HUES48 (cell line): ENCODE measurements at regions not wholly inside any gene's neighbourhood (a gene's known extent, or its start where the extent isn't known, plus 50 kb on each side); places are given as distances from the start of the nearest gene placed in this dataset.
"Not testable (repeated sequence)": the region's sequence is repeated elsewhere in the genome, so short reads cannot be mapped to it uniquely, and the experiment has no call there.

Experiments used
- H3K27ac ChIP-seq: one replicate; pipeline ENCODE4 v1.7.0; 2013; ENCODE audit warnings: low read depth, low read length, inconsistent platforms
- H3K27me3 ChIP-seq: 2 replicates; pipeline ENCODE4 v1.6.1; 2013; ENCODE audit warnings: mild to moderate bottlenecking, low read length; ENCODE audit not compliant: control insufficient read depth, insufficient read depth
- H3K36me3 ChIP-seq: 2 replicates; pipeline ENCODE4 v1.6.1; 2013; ENCODE audit warnings: low read length; ENCODE audit not compliant: control insufficient read depth, insufficient read depth
- H3K4me1 ChIP-seq: 2 replicates; pipeline ENCODE4 v1.6.1; 2013; ENCODE audit warnings: mild to moderate bottlenecking, low read length; ENCODE audit not compliant: control insufficient read depth, insufficient read depth
- H3K4me3 ChIP-seq: 2 replicates; pipeline ENCODE4 v1.5.1; 2013; ENCODE audit warnings: mild to moderate bottlenecking, low read depth, low read length
- H3K9ac ChIP-seq: 2 replicates; pipeline ENCODE4 v1.6.1; 2013; ENCODE audit warnings: mild to moderate bottlenecking, low read depth, low read length, moderate library complexity
- H3K9me3 ChIP-seq: 2 replicates; pipeline ENCODE4 v1.6.1; 2013; ENCODE audit warnings: low read length; ENCODE audit not compliant: control insufficient read depth, insufficient read depth

DNA sequence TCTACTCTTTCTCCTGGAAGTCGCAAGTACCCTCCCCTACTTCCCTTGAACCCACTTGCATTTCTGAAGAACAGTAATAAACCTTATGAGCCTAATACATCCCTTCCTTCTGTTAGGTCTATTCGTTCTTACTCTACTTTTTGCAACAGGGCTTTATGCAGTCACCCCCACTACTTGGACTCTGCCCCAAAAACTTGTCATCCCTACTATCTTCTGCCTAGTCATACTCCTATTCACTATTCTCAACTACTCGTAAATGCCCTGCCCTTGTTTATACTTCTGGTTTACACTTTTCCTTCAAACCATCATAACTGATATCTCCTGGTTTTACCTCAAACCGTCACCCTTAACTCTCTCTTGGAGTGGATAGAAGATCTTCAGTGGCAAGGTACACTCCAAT lies 55.2 kb upstream of the SLIT2 start:
- Histone ChIP-seq H3K36me3 (no peaks in the 10 kb centered on the region), H3K4me3 (no peak overlapping the region), H3K9ac (no peak overlapping the region), H3K27me3 (no peaks in the 10 kb centered on the region), H3K9me3 (no peaks in the 10 kb centered on the region), H3K4me1 (no peaks in the 10 kb centered on the region), H3K27ac (no peak overlapping the region)

DNA sequence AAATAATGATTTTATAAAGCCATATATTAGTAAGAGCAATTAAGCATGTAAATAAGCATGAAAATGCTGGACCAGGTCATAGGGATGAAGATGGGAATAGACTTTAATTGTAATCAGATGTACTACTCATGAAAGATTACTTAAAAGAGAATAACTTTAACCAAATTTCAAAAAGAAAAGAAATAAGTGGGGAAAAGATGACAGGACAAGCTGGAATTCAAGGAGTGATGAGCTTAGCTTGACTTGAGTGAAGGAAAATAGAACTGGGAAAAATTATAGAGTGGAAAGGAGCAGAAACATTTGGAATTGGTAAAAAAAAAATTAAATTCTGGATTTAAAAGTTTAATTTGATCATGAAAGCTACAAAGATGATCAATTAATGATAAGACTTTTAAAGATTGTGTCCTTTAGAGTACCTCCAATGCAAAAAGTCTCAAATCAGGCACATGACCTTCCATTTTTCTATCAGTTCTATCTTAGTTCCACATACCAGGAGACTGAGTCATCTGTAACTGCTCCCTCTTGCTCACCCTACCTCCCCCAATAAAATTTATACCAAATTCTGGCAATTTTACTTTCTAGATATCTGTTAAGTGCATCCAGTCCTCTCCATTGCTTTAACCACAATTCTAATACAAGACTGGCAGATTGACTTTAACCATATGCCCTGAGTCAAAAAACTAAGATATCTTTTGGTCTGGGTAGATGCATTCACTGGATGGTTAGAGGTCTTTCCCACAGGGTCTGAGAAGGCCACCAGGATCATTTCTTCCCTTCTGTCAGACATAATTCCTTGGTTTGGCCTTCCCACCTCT lies 56.4 kb upstream of the SLIT2 start:
- Histone ChIP-seq H3K9ac (no peak overlapping the region), H3K27ac (no peak overlapping the region), H3K4me3 (no peak overlapping the region), H3K36me3 (no peaks in the 10 kb centered on the region), H3K27me3 (no peaks in the 10 kb centered on the region), H3K4me1 (no peaks in the 10 kb centered on the region), H3K9me3 (0 out of 2 replicates have a peak, but pooled peaks cover 2% of the 10 kb centered on the region)

DNA sequence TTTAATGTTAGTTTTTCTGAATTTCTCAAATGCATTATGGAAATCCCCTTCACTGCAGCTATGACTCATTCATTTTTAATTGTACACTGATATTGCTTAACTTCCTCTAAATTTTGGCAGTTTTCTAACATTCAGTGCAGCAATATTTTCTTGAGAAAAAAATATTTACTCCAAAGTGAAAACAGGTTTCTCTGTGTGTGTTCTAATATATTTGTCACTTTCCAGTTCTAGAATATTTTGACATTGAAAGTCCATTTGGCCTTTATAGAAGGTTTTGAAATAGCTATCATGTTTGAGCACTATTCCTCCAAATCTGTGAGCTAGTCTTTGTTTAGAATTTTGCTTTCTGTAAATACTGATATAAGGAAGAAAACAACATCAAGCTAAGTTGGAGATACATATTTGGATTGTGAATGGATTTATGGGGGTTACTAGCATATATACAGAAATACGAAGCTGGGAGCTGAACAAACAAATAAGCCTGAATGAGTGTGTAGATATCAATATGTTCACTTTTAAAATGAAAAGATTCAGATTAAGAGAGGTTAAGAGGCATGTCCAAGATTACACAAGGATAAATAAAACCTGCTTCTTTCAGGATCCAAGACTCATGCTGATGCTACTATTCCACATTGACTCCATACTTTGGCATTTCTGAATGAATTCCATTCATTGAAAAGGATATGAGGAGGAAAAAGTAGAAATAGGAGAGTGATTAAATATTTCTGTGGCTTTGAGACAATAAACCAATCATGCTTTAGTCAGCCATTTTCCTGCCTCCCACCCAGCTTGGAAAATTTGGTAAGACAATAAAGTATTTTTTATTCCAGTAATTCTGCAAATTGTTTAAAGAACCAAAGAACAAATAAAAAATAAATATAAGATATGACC lies 57.3 kb upstream of the SLIT2 start:
- no peaks in the 10 kb centered on the region for H3K36me3 ChIP-seq
- no peaks in the 10 kb centered on the region for H3K4me1 ChIP-seq
- H3K4me3 ChIP-seq = no peak overlapping the region
- H3K9ac ChIP-seq = no peak overlapping the region
- H3K9me3 ChIP-seq = 0 out of 2 replicates have a peak, but pooled peaks cover 6% of the 10 kb centered on the region
- H3K27me3 ChIP-seq = no peaks in the 10 kb centered on the region
- H3K27ac ChIP-seq = no peak overlapping the region

DNA sequence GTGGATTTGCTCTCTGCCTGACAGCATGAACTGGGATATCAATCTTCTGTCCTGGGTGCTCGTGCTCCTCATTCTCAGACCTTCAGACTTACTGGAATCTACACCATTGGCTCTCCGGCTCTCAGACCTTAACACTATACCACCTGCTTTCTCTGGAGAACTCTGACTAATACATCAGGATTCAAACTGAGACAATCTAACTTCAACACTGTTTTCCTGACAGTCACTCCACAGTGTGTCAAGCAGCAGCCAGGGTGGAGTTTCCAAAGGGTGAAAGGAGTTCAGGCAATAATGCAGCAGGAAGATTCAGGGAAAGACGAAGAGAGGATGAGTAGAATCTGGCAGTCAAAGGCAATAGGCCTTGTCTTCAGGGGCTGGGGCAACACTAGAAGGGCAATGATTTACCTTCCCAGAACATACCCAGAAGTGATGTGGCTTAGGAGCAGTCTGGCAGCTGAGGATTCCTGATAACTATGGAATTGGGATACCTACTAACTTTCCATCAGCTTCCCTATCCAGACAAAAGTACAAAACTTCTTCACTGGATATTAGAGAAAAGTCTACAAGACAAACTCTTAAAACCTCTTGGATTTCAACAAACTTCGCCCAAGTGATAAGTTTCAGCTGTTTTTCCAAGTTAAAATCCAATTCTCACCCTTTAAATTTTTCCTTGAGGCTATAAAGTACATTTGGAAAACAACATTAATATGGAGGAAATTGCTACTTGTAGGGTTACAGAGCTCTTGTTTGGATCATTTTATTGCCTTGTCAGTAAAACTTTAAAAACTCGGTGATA lies 58.4 kb upstream of the SLIT2 start:
- no peak overlapping the region for H3K9ac ChIP-seq
- H3K27ac ChIP-seq = no peak overlapping the region
- no peaks in the 10 kb centered on the region for H3K4me1 ChIP-seq
- no peaks in the 10 kb centered on the region for H3K36me3 ChIP-seq
- H3K27me3 ChIP-seq = no peaks in the 10 kb centered on the region
- no peak overlapping the region for H3K4me3 ChIP-seq
- 0 out of 2 replicates have a peak, but pooled peaks cover 6% of the 10 kb centered on the region for H3K9me3 ChIP-seq

DNA sequence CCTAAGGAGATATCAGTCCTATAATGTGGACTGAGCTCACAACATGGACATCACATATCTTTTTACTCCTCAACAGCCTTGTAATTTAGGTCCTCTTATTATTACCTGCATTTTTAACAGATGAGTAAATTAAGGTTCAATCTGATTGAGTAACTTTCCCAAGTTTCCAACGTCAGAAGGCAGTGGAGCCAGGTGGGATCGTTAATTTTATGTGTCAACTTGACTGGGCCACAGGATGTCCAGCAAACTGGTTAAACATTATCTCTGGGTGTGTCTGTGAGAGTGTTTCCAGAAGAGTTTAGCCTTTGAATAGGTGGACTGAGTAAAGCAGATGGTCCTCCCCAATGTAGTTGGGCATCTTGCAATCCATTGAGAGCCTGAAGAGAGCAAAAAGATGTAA lies 59.0 kb upstream of the SLIT2 start:
- Histone ChIP-seq H3K9ac (no peak overlapping the region), H3K4me3 (no peak overlapping the region), H3K4me1 (no peaks in the 10 kb centered on the region), H3K36me3 (no peaks in the 10 kb centered on the region), H3K27me3 (no peaks in the 10 kb centered on the region), H3K9me3 (0 out of 2 replicates have a peak, but pooled peaks cover 6% of the 10 kb centered on the region), H3K27ac (no peak overlapping the region)

DNA sequence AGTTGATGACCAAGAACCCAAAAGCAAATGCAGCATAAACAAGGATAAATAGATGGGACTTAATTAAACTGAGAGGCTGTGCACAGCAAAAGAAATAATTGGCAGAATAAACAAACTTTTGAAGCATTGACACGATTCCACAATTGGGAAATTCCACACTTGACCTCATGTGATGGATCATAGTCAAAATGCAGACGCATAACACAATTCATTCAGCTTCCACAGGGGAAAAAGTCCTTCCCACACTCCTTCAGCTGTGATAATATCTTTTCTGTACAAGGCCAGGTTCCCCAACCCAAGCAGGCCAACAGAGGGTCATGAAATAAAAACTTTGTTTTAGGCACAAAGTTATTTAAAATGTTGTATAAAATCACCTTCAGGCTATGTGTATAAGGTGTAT lies 66.6 kb upstream of the SLIT2 start:
- no peak overlapping the region for H3K9ac ChIP-seq
- H3K36me3 ChIP-seq = no peaks in the 10 kb centered on the region
- no peaks in the 10 kb centered on the region for H3K27me3 ChIP-seq
- H3K27ac ChIP-seq = no peak overlapping the region
- 0 out of 2 replicates have a peak, but pooled peaks cover 4% of the 10 kb centered on the region for H3K9me3 ChIP-seq
- H3K4me1 ChIP-seq = no peaks in the 10 kb centered on the region
- no peak overlapping the region for H3K4me3 ChIP-seq

DNA sequence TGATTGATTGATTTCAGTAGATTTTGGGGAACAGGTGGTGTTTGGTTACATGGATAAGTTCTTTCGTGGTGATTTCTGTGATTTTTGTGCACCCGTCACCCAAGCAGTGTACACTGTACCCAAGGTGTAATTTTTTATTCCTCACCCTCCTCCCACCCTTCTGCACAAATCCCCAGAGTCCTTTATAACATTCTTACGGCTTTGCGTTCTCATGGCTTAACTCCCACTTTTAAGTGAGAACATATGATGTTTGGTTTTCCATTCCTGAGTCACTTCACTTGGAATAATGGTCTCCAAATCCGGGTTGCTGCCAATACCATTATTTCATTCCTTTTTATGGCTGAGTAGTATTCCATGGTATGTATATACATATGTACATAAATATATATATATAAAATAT lies 68.6 kb upstream of the SLIT2 start:
- not testable (repeated sequence) for H3K9ac ChIP-seq, H3K4me3 ChIP-seq, H3K27ac ChIP-seq, H3K36me3 ChIP-seq, H3K27me3 ChIP-seq, H3K9me3 ChIP-seq, H3K4me1 ChIP-seq

DNA sequence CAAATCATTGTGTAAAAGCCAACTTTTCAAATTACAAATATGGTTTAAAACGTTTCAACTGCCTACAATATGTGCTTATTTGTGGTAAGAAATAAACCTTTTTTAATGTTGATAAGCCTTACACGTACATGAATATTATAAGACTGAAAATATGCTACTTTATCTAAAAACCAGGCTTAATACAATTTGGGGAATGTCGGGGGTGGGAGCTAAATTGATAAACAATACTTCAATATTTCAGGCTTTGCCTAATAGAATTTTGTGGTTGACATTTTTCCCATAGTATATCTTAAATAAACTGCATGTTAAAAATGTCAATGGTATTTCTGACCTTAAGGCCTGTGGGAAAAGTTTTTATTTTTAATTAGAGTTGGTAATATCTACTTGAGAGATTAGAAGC lies 69.8 kb upstream of the SLIT2 start:
- Histone ChIP-seq H3K27me3 (no peaks in the 10 kb centered on the region), H3K27ac (no peak overlapping the region), H3K4me3 (no peak overlapping the region), H3K36me3 (no peaks in the 10 kb centered on the region), H3K9me3 (no peaks in the 10 kb centered on the region; the same call in 1 of the 2 replicates), H3K4me1 (no peaks in the 10 kb centered on the region), H3K9ac (no peak overlapping the region)

DNA sequence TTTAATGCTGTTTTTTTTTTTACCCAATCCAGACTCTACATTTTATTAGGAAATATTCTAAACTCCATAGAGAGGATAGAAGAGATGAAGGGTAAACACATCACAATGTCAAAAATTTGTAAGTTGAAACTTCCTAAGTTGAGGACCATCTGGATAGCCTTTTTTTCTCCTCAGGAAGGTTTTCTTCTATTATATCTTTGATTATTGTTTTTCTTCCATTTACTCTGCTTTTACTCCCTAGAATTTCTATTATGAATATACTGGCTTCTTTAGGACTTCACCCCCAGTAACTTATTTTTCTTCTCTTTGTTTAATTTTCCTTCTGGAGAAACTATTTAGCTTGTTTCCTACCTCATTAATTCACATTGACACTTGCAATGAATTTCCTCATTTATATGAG lies 71.2 kb upstream of the SLIT2 start:
- H3K4me1 ChIP-seq = no peaks in the 10 kb centered on the region
- no peak overlapping the region for H3K27ac ChIP-seq
- no peak overlapping the region for H3K9ac ChIP-seq
- no peaks in the 10 kb centered on the region for H3K36me3 ChIP-seq
- no peaks in the 10 kb centered on the region; the same call in 1 of the 2 replicates for H3K9me3 ChIP-seq
- H3K27me3 ChIP-seq = no peaks in the 10 kb centered on the region
- H3K4me3 ChIP-seq = no peak overlapping the region

DNA sequence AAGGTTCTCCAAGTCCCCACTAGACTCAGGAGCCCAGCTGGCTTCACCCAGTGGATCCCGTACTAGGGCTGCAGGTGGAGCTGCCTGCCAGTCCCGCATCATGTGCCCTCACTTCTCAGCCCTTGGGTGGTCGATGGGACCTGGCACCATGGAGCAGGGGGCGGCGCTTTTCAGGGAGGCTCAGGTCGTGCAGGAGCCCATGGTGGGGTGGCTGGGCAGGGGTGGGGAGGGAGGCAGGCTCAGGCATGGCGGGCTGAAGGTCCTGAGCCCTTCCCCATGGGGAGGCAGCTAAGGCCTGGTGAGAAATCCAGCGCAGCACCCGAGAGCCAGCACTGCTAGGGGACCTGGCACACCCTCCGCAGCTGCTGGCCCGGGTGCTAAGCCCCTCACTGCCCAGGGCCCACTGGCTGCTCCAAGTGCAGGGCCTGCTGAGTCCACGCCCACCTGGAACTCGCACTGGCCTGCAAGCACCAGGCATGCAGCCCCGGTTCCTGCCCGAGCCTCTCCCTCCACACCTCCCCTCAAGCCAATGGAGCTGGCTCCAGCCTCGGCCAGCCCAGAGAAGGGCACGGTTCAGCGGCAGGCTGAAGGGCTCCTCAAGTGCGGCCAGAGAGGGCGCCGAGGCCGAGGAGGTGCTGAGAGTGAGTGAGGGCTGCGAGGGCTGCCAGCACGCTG lies 72.7 kb upstream of the SLIT2 start:
- Histone ChIP-seq H3K4me1 (no peaks in the 10 kb centered on the region), H3K27ac (no peak overlapping the region), H3K36me3 (no peaks in the 10 kb centered on the region), H3K9me3 (no peaks in the 10 kb centered on the region; the same call in 1 of the 2 replicates), H3K9ac (no peak overlapping the region), H3K4me3 (no peak overlapping the region), H3K27me3 (no peaks in the 10 kb centered on the region)
